MCF 10A (cell line): ENCODE measurements at regions not wholly inside any gene's neighbourhood (a gene's known extent, or its start where the extent isn't known, plus 50 kb on each side); places are given as distances from the start of the nearest gene placed in this dataset.
A peak's percentile ranks its signal among the peaks of the same experiment; 100 is the strongest.
"Not testable (repeated sequence)": the region's sequence is repeated elsewhere in the genome, so short reads cannot be mapped to it uniquely, and the experiment has no call there.

Experiments
- BruUV-seq: library from RNA; stranded (reverse); fragments of 400-500 nt; replicated peaks from 2 replicates; lab custom pipeline; 2021; lab: Mats Ljungman, UMichigan
- CTCF ChIA-PET: fragments of 300-600 bp; sonication (Branson Sonifier 250); formaldehyde crosslinking; extraction: SDS; loops from one replicate; lab custom pipeline; 2021; ENCODE audit warnings: antibody characterized with exemption, inconsistent platforms; lab: Yijun Ruan, JAX
- POLR2A ChIA-PET: fragments of 300-600, 350-650 bp; sonication (Branson Sonifier 250); formaldehyde crosslinking; extraction: SDS; loops from one replicate; lab custom pipeline; 2020; ENCODE audit warnings: antibody characterized with exemption, inconsistent platforms; lab: Yijun Ruan, JAX
- DNase-seq: peaks from one replicate; pipeline ENCODE4 v3.0.0-alpha.2; 2018; ENCODE audit not compliant: unreplicated experiment
- H3K27ac Mint-ChIP-seq: one replicate; pipeline ENCODE4 v1.8.0; 2022; ENCODE audit warnings: mild to moderate bottlenecking, low read depth, mixed read lengths; ENCODE audit not compliant: unreplicated experiment
- H3K27me3 Mint-ChIP-seq: one replicate; pipeline ENCODE4 v1.8.0; 2022; ENCODE audit warnings: mixed read lengths; ENCODE audit not compliant: insufficient read depth, unreplicated experiment
- H3K36me3 Mint-ChIP-seq: one replicate; pipeline ENCODE4 v1.8.0; 2022; ENCODE audit warnings: mild to moderate bottlenecking, moderate library complexity, mixed read lengths; ENCODE audit not compliant: insufficient read depth, unreplicated experiment
- H3K4me1 Mint-ChIP-seq: one replicate; pipeline ENCODE4 v1.8.0; 2022; ENCODE audit warnings: mixed read lengths; ENCODE audit not compliant: insufficient read depth, unreplicated experiment
- H3K4me3 Mint-ChIP-seq: one replicate; pipeline ENCODE4 v1.8.0; 2022; ENCODE audit warnings: mild to moderate bottlenecking, moderate library complexity, mixed read lengths; ENCODE audit not compliant: unreplicated experiment
- H3K9me3 Mint-ChIP-seq: one replicate; pipeline ENCODE4 v1.8.0; 2022; ENCODE audit warnings: mixed read lengths; ENCODE audit not compliant: unreplicated experiment
- intact Hi-C: fragments of 100-400 bp; cut with micrococcal nuclease; formaldehyde crosslinking; loops from 2 replicates; pipeline ENCODE4 v1.14.1; 2022
- TF ChIP-seq, protein P1 (sequence below): fragments of 200-600 bp; IDR thresholded peaks from one replicate; pipeline ENCODE4 v1.8.0; 2022; ENCODE audit warnings: antibody characterized with exemption, mild to moderate bottlenecking; ENCODE audit not compliant: unreplicated experiment

GRCh38 chr2:83364264-83364663 is 1094.8 kb downstream of the SUCLG1 start:
- BruUV-seq, result no TSS peak
- intact Hi-C loops, result no loop called here
- peak overlapping the region; percentile 46 for H3K27ac Mint-ChIP-seq
- DNase-seq, result peak; percentile 16
- H3K36me3 Mint-ChIP-seq, result no peaks in the 10 kb centered on the region
- peaks cover 11% of the 10 kb centered on the region for H3K4me1 Mint-ChIP-seq
- no peak overlapping the region for H3K4me3 Mint-ChIP-seq
- ChIA-PET CTCF (no interaction called here), POLR2A (no interaction called here)
- peaks cover 7% of the 10 kb centered on the region for H3K9me3 Mint-ChIP-seq
- TF ChIP-seq, protein P1, sequence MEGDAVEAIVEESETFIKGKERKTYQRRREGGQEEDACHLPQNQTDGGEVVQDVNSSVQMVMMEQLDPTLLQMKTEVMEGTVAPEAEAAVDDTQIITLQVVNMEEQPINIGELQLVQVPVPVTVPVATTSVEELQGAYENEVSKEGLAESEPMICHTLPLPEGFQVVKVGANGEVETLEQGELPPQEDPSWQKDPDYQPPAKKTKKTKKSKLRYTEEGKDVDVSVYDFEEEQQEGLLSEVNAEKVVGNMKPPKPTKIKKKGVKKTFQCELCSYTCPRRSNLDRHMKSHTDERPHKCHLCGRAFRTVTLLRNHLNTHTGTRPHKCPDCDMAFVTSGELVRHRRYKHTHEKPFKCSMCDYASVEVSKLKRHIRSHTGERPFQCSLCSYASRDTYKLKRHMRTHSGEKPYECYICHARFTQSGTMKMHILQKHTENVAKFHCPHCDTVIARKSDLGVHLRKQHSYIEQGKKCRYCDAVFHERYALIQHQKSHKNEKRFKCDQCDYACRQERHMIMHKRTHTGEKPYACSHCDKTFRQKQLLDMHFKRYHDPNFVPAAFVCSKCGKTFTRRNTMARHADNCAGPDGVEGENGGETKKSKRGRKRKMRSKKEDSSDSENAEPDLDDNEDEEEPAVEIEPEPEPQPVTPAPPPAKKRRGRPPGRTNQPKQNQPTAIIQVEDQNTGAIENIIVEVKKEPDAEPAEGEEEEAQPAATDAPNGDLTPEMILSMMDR, result no peak
- no peaks in the 10 kb centered on the region for H3K27me3 Mint-ChIP-seq

DNA sequence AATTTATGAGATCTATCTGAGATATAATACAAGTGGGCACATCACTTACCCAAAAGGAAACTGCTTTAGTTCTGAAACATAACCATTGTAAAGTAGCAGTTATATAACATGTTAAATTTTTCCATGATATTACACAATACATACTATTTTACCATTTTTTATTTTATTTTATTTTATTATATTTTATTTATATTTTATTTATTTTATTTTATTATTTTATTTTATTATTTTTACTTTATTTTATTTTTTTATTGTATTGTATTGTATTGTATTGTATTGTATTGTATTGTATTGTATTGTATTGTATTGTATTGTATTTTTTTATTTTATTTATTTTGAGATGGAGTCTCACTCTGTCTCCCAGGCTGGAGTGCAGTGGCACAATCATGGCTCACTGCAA is 1095.9 kb downstream of the SUCLG1 start:
- H3K9me3 Mint-ChIP-seq, H3K27me3 Mint-ChIP-seq, BruUV-seq, POLR2A ChIA-PET, intact Hi-C loops, DNase-seq, H3K27ac Mint-ChIP-seq, H3K36me3 Mint-ChIP-seq, CTCF ChIA-PET, H3K4me3 Mint-ChIP-seq: not testable (repeated sequence)
- peaks cover 11% of the 10 kb centered on the region for H3K4me1 Mint-ChIP-seq

GRCh38 chr2:83359336-83359735 is 1099.7 kb downstream of the SUCLG1 start:
- TF ChIP-seq, protein P1, result no peak
- CTCF ChIA-PET, result no interaction called here
- Mint-ChIP-seq H3K4me3 (no peak overlapping the region), H3K27me3 (no peaks in the 10 kb centered on the region), H3K27ac (no peak overlapping the region), H3K4me1 (peaks cover 3% of the 10 kb centered on the region), H3K9me3 (peaks cover 7% of the 10 kb centered on the region), H3K36me3 (no peaks in the 10 kb centered on the region)
- POLR2A ChIA-PET, result no interaction called here
- no TSS peak for BruUV-seq
- intact Hi-C loops, result no loop called here
- no peak for DNase-seq

- TF ChIP-seq, protein P1, result no peak
- ChIA-PET POLR2A (no interaction called here), CTCF (no interaction called here)
- DNase-seq, result no peak
- no peak overlapping the region for H3K4me3 Mint-ChIP-seq
- H3K27me3 Mint-ChIP-seq, result no peaks in the 10 kb centered on the region
- no TSS peak for BruUV-seq
- no peaks in the 10 kb centered on the region for H3K9me3 Mint-ChIP-seq
- H3K27ac Mint-ChIP-seq, result no peak overlapping the region
- no peaks in the 10 kb centered on the region for H3K4me1 Mint-ChIP-seq
- no peaks in the 10 kb centered on the region for H3K36me3 Mint-ChIP-seq
- intact Hi-C loops, result no loop called here
Observed at GRCh38 chr2:83342860-83343329, 1116.2 kb downstream of the SUCLG1 start.

DNA sequence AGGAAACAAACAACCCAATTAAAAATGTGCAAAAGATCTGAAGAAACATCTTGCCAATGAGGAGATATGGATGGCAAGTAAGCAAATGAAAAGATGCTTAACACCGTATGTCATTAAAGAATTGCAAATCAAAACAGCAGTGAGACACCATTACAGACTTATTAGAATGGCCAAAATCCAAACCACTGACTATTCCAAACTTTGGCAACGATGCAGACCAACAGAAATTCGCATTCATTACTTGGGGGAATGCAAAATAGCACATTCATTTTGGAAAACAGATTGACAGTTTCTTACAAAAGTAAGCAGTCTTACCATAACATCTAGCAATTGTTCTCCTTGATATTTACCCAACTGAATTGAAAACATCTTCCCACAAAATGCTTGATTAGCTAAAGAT is 1118.7 kb downstream of the SUCLG1 start:
- BruUV-seq, result no TSS peak

GRCh38 chr2:83339942-83340341 is 1119.1 kb downstream of the SUCLG1 start:
- H3K9me3 Mint-ChIP-seq, H3K4me3 Mint-ChIP-seq, BruUV-seq, POLR2A ChIA-PET, H3K27me3 Mint-ChIP-seq, H3K4me1 Mint-ChIP-seq, H3K36me3 Mint-ChIP-seq, DNase-seq, CTCF ChIA-PET, intact Hi-C loops, H3K27ac Mint-ChIP-seq: not testable (repeated sequence)

More for the DNA sequence above, 1118.7 kb downstream of the SUCLG1 start:
- POLR2A ChIA-PET, result no interaction called here
- no peak overlapping the region for H3K27ac Mint-ChIP-seq
- no peaks in the 10 kb centered on the region for H3K36me3 Mint-ChIP-seq
- TF ChIP-seq, protein P1, result no peak
- no peak for DNase-seq
- intact Hi-C loops, result no loop called here
- H3K4me1 Mint-ChIP-seq, result no peaks in the 10 kb centered on the region
- H3K4me3 Mint-ChIP-seq, result no peak overlapping the region
- no peaks in the 10 kb centered on the region for H3K27me3 Mint-ChIP-seq
- CTCF ChIA-PET, result interaction anchor here (0.6 kb wide), 1 partner anchor 461 kb away, joined by 3 read pairs; no protein-coding TSS in a partner anchor
- no peaks in the 10 kb centered on the region for H3K9me3 Mint-ChIP-seq
